Calu3 (cell line): ENCODE measurements at regions not wholly inside any gene's neighbourhood (a gene's known extent, or its start where the extent isn't known, plus 50 kb on each side); places are given as distances from the start of the nearest gene placed in this dataset.

Experiments used
- BruUV-seq: library from RNA; stranded (reverse); fragments of 400-500 nt; replicated peaks from 2 replicates; lab custom pipeline; 2021; lab: Mats Ljungman, UMichigan
- CTCF ChIA-PET: fragments of 300-600 bp; sonication (Branson Sonifier 250); formaldehyde crosslinking; loops from one replicate; lab custom pipeline; 2022; ENCODE audit warnings: antibody characterized with exemption; lab: Charles Lee
- DNase-seq: peaks from one replicate; pipeline ENCODE4 v3.0.0; 2022
- H3K27ac Mint-ChIP-seq: one replicate; pipeline ENCODE4 v1.8.0; 2022; ENCODE audit warnings: mixed read lengths; ENCODE audit not compliant: unreplicated experiment
- H3K27me3 Mint-ChIP-seq: one replicate; pipeline ENCODE4 v1.8.0; 2022; ENCODE audit warnings: mixed read lengths; ENCODE audit not compliant: unreplicated experiment
- H3K36me3 Mint-ChIP-seq: one replicate; pipeline ENCODE4 v1.8.0; 2022; ENCODE audit warnings: mild to moderate bottlenecking, moderate library complexity, mixed read lengths; ENCODE audit not compliant: insufficient read depth, unreplicated experiment
- H3K4me1 Mint-ChIP-seq: one replicate; pipeline ENCODE4 v1.8.0; 2022; ENCODE audit warnings: mild to moderate bottlenecking, low read depth, mixed read lengths; ENCODE audit not compliant: unreplicated experiment
- H3K4me3 Mint-ChIP-seq: one replicate; pipeline ENCODE4 v1.8.0; 2022; ENCODE audit warnings: mild to moderate bottlenecking, low read depth, moderate library complexity, mixed read lengths; ENCODE audit not compliant: unreplicated experiment
- H3K9me3 Mint-ChIP-seq: one replicate; pipeline ENCODE4 v1.8.0; 2022; ENCODE audit warnings: low read depth, mixed read lengths; ENCODE audit not compliant: unreplicated experiment
- intact Hi-C: fragments of 100-400 bp; cut with micrococcal nuclease; formaldehyde crosslinking; loops from one replicate; pipeline ENCODE4 v1.10.0; 2022; ENCODE audit not compliant: unreplicated experiment
- TF ChIP-seq, protein P1 (sequence below): fragments of 200-600 bp; IDR thresholded peaks from one replicate; pipeline ENCODE4 v1.8.0; 2022; ENCODE audit warnings: antibody characterized with exemption; ENCODE audit not compliant: unreplicated experiment

GRCh38 chr1:60431593-60431992 is 358.0 kb upstream of the C1orf87 start:
- TF ChIP-seq, protein P1, sequence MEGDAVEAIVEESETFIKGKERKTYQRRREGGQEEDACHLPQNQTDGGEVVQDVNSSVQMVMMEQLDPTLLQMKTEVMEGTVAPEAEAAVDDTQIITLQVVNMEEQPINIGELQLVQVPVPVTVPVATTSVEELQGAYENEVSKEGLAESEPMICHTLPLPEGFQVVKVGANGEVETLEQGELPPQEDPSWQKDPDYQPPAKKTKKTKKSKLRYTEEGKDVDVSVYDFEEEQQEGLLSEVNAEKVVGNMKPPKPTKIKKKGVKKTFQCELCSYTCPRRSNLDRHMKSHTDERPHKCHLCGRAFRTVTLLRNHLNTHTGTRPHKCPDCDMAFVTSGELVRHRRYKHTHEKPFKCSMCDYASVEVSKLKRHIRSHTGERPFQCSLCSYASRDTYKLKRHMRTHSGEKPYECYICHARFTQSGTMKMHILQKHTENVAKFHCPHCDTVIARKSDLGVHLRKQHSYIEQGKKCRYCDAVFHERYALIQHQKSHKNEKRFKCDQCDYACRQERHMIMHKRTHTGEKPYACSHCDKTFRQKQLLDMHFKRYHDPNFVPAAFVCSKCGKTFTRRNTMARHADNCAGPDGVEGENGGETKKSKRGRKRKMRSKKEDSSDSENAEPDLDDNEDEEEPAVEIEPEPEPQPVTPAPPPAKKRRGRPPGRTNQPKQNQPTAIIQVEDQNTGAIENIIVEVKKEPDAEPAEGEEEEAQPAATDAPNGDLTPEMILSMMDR: no peak

GRCh38 chr1:60430375-60430774 is 356.8 kb upstream of the C1orf87 start:
- TF ChIP-seq, protein P1: no peak
- no peak overlapping the region for H3K4me3 Mint-ChIP-seq
- H3K27me3 Mint-ChIP-seq: no peaks in the 10 kb centered on the region
- H3K4me1 Mint-ChIP-seq: peaks cover 15% of the 10 kb centered on the region
- DNase-seq: no peak
- no peak overlapping the region for H3K27ac Mint-ChIP-seq
- no peaks in the 10 kb centered on the region for H3K36me3 Mint-ChIP-seq
- intact Hi-C loops: no loop called here
- CTCF ChIA-PET: no interaction called here
- H3K9me3 Mint-ChIP-seq: peaks cover 4% of the 10 kb centered on the region
- BruUV-seq: no TSS peak

More at GRCh38 chr1:60431593-60431992, 358.0 kb upstream of the C1orf87 start:
- DNase-seq: no peak
- Mint-ChIP-seq H3K4me3 (no peak overlapping the region), H3K9me3 (peaks cover 4% of the 10 kb centered on the region), H3K27me3 (no peaks in the 10 kb centered on the region), H3K4me1 (peaks cover 15% of the 10 kb centered on the region), H3K36me3 (no peaks in the 10 kb centered on the region), H3K27ac (no peak overlapping the region)
- CTCF ChIA-PET: no interaction called here
- intact Hi-C loops: no loop called here
- no TSS peak for BruUV-seq

DNA sequence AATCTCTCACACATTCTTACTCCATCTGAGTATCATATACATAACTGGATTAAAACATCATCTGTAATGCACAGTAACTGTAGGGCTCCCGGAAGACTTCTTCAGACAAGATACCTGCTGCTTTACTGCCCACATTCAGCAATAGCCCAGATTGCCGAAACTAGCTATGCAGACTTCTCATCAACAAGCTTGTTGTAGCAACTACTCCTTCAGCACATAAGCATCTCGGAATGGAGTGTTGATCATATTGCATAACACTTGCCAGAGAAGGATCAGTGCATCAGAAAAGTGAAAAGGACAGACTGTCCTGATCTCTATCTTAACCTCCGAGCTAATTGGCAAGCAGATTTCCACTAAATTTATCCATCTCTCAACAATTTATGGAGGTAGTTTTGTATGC is 354.6 kb upstream of the C1orf87 start:
- DNase-seq: no peak
- H3K9me3 Mint-ChIP-seq: no peaks in the 10 kb centered on the region
- no peaks in the 10 kb centered on the region for H3K27me3 Mint-ChIP-seq
- TF ChIP-seq, protein P1: no peak
- intact Hi-C loops: no loop called here
- peaks cover 15% of the 10 kb centered on the region for H3K4me1 Mint-ChIP-seq
- no peak overlapping the region for H3K4me3 Mint-ChIP-seq
- CTCF ChIA-PET: no interaction called here
- no peaks in the 10 kb centered on the region for H3K36me3 Mint-ChIP-seq
- no peak overlapping the region for H3K27ac Mint-ChIP-seq
- no TSS peak for BruUV-seq

DNA sequence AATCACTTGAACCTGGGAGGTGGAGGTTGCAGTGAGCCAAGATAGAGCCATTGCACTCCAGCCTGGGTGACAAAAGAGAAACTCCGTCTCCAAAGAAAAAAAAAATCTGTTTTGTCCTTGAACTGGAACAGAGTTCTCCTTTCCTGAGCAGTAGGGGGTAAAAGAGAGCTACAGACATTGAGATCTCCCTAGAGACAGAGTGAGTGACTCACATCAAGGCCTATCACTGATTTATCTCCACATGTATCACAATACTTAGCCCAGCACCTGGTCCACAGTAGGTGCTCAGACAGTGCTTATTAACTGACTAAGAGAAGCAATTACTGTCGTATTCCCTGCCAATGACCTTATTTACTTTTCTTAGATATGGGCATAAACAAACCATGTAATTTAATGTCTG is 354.1 kb upstream of the C1orf87 start:
- CTCF ChIA-PET: no interaction called here
- no peak for DNase-seq
- Mint-ChIP-seq H3K36me3 (no peaks in the 10 kb centered on the region), H3K27ac (no peak overlapping the region), H3K4me1 (peaks cover 15% of the 10 kb centered on the region), H3K4me3 (no peak overlapping the region), H3K9me3 (no peaks in the 10 kb centered on the region), H3K27me3 (no peaks in the 10 kb centered on the region)
- BruUV-seq: no TSS peak
- TF ChIP-seq, protein P1: no peak
- intact Hi-C loops: no loop called here
